H1 (cell line): ENCODE measurements at regions not wholly inside any gene's neighbourhood (a gene's known extent, or its start where the extent isn't known, plus 50 kb on each side); places are given as distances from the start of the nearest gene placed in this dataset.

Source experiments
- BACH1 ChIP-seq: IDR thresholded peaks from 2 replicates; pipeline ENCODE4 v1.6.1; 2012; ENCODE audit warnings: low read length, improper control_type of control experiment
- CEBPB ChIP-seq: IDR thresholded peaks from 2 replicates; pipeline ENCODE4 v1.6.1; 2012; ENCODE audit warnings: low read depth, low read length
- CHD2 ChIP-seq: IDR thresholded peaks from 2 replicates; pipeline ENCODE4 v1.6.1; 2012; ENCODE audit warnings: low read length, improper control_type of control experiment
- EZH2 ChIP-seq: fragments of 200-600 bp; sonication (generic); IDR thresholded peaks from 2 replicates; pipeline ENCODE4 v1.7.1; 2012; ENCODE audit warnings: low read depth, mild to moderate bottlenecking, moderate library complexity, low read length, inconsistent platforms; ENCODE audit not compliant: severe bottlenecking
- GTF2F1 ChIP-seq: IDR thresholded peaks from 2 replicates; pipeline ENCODE4 v1.6.1; 2012; ENCODE audit warnings: low read depth, low read length, improper control_type of control experiment, borderline replicate concordance
- HDAC6 ChIP-seq: IDR thresholded peaks from one replicate; pipeline ENCODE4 v1.7.1; 2012; ENCODE audit warnings: low read depth, mild to moderate bottlenecking, inconsistent platforms, low read length, moderate library complexity
- JUND ChIP-seq: IDR thresholded peaks from 2 replicates; pipeline ENCODE4 v1.6.1; 2011; ENCODE audit warnings: mild to moderate bottlenecking, improper control_type of control experiment, low read length
- KDM1A ChIP-seq: fragments of 200-600, 300-600 bp; sonication (generic); IDR thresholded peaks from 2 replicates; pipeline ENCODE4 v1.7.1; 2016; ENCODE audit warnings: mild to moderate bottlenecking, low read length, borderline replicate concordance
- NRF1 ChIP-seq: IDR thresholded peaks from 2 replicates; pipeline ENCODE4 v1.6.1; 2011; ENCODE audit warnings: mild to moderate bottlenecking, low read depth, low read length, improper control_type of control experiment
- POLR2A ChIP-seq, 2 experiments: IDR thresholded peaks; 1 replicate in 1 of 2; 2 replicates in 1 of 2; pipeline ENCODE4 v1.6.1; 2011; ENCODE audit warnings: low read depth in 2 of 2, low read length in 2 of 2, mild to moderate bottlenecking in 2 of 2; ENCODE audit errors: control extremely low read depth in 1 of 2
- RAD21 ChIP-seq, 2 experiments: IDR thresholded peaks in 1 of 2; conservative IDR thresholded peaks in 1 of 2; 2 replicates each; pipeline ENCODE4 v1.6.1; 2011; ENCODE audit warnings: low read depth in 2 of 2, low read length in 2 of 2, improper control_type of control experiment in 1 of 2, inconsistent platforms in 1 of 2, mild to moderate bottlenecking in 1 of 2, moderate library complexity in 1 of 2
- SAP30 ChIP-seq: fragments of 300-600 bp; sonication (generic); IDR thresholded peaks from 2 replicates; pipeline ENCODE4 v1.7.1; 2012; ENCODE audit warnings: low read length, moderate library complexity, mild to moderate bottlenecking, inconsistent platforms; ENCODE audit not compliant: insufficient read depth, insufficient replicate concordance
- SP2 ChIP-seq: IDR thresholded peaks from 2 replicates; pipeline ENCODE4 v1.6.1; 2012; ENCODE audit warnings: mild to moderate bottlenecking, low read length, inconsistent platforms
- SP4 ChIP-seq: IDR thresholded peaks from 2 replicates; pipeline ENCODE4 v1.6.1; 2012; ENCODE audit warnings: low read length, inconsistent platforms
- TAF7 ChIP-seq: optimal IDR thresholded peaks from 2 replicates; pipeline ENCODE3; 2011; ENCODE audit warnings: low read depth, mild to moderate bottlenecking, inconsistent platforms, low read length, moderate library complexity, borderline replicate concordance
- TBP ChIP-seq: IDR thresholded peaks from 2 replicates; pipeline ENCODE4 v1.6.1; 2011; ENCODE audit warnings: low read depth, low read length, improper control_type of control experiment
- TEAD4 ChIP-seq: IDR thresholded peaks from 2 replicates; pipeline ENCODE4 v1.6.1; 2012; ENCODE audit warnings: low read depth, low read length, inconsistent platforms, mixed read lengths
- ZNF274 ChIP-seq: IDR thresholded peaks from 2 replicates; pipeline ENCODE4 v1.7.0; 2012; ENCODE audit warnings: low read length, borderline replicate concordance; ENCODE audit errors: extremely low read depth

DNA sequence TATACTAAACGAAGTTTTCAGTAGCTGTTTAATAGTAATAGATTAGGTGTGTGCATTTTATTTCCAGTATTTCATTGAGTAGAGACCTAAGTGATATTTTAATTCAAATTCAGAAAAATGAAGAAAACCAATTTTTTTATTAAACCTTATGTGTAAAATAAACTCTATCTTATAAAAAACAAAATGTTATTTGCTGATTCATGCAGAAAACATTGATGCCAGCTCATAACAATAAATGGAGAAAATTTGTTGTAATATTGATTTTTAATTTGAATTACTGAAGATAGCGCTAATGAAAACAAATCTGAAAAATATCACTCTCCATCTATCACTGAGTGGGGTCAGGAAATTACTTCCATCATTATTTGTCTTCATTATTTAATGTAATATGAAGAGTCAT is 1177.8 kb upstream of the SEMA6A start (continued):
- TF ChIP-seq SP2 (no peak), NRF1 (no peak), TEAD4 (no peak), SP4 (no peak), KDM1A (no peak), BACH1 (no peak), TBP (no peak), POLR2A (IDR thresholded peaks at IDR 0.05; ENCODE audit: control extremely low read depth in 1 of 2, low read depth in 2 of 2, low read length in 2 of 2) (no peak), HDAC6 (no peak), CEBPB (no peak), ZNF274 (no peak), JUND (no peak), TAF7 (no peak), SAP30 (no peak), EZH2 (no peak), GTF2F1 (no peak), RAD21 (IDR thresholded peaks at IDR 0.05 in 1 of 2, conservative IDR thresholded peaks at IDR 0.05 in 1 of 2; ENCODE audit: low read depth in 2 of 2, low read length in 2 of 2) (no peak), CHD2 (no peak)
- TF ChIP-seq, all 59 proteins: peak for 0
